HCT116 (cell line): ENCODE measurements at regions not wholly inside any gene's neighbourhood (a gene's known extent, or its start where the extent isn't known, plus 50 kb on each side); places are given as distances from the start of the nearest gene placed in this dataset.

ENCODE experiments used
- ATAC-seq: fragments of 200-7000 bp; cut with Tn5 transposase; 2 replicates; pipeline ENCODE4 v1.9.1; 2020; ENCODE audit warnings: mild to moderate bottlenecking, moderate library complexity
- BruUV-seq: library from RNA; stranded (reverse); fragments of 400-500 nt; replicated peaks from 2 replicates; lab custom pipeline; 2021; lab: Mats Ljungman, UMichigan
- CTCF ChIA-PET: fragments of 300-600 bp; sonication (Branson Sonifier 250); formaldehyde crosslinking; loops from one replicate; lab custom pipeline; 2021; ENCODE audit warnings: antibody characterized with exemption; lab: Charles Lee
- POLR2A ChIA-PET: fragments of 300-600, 350-600 bp; sonication (Branson Sonifier 250); formaldehyde crosslinking; loops from one replicate; lab custom pipeline; 2021; ENCODE audit warnings: antibody characterized with exemption; lab: Charles Lee
- RAD21 ChIA-PET, 2 experiments: fragments of 300-600 bp; sonication (Branson Sonifier 250); formaldehyde crosslinking; loops; one replicate each; lab custom pipeline; 2023; ENCODE audit warnings: low total read pairs in 2 of 2; ENCODE audit not compliant: uncharacterized antibody in 2 of 2, unreplicated experiment in 2 of 2, low non-redundant PET in 1 of 2; lab: Charles Lee
- DNase-seq: peaks from one replicate; pipeline ENCODE4 v3.0.0-alpha.2; 2010; ENCODE audit warnings: low read depth, low spot score
- H2AFZ ChIP-seq: fragments of 200-600 bp; shearing (Covaris generic), sonication (generic); 2 replicates; pipeline ENCODE4 v1.6.1; 2017; ENCODE audit warnings: low read depth, mixed run types, mixed read lengths, antibody characterized with exemption, low read length; ENCODE audit not compliant: poor library complexity, severe bottlenecking
- H3K27ac ChIP-seq: 2 replicates; pipeline ENCODE4 v1.5.1; 2012; ENCODE audit warnings: low read depth, low read length
- H3K27me3 ChIP-seq: fragments of 200-600 bp; sonication (generic); 2 replicates; pipeline ENCODE4 v1.6.1; 2016; ENCODE audit warnings: mixed run types, low read length, mixed read lengths; ENCODE audit not compliant: insufficient read depth
- H3K36me3 ChIP-seq, 2 experiments: fragments of 200-500 bp in 1 of 2; fragments of 200-600 bp in 1 of 2; sonication (Bioruptor generic) in 1 of 2; sonication (generic) in 1 of 2; 2 replicates each; pipeline versions ENCODE4 v1.5.1 to v1.6.1; 2014 to 2016; ENCODE audit warnings: low read length in 2 of 2, inconsistent platforms in 1 of 2, mixed read lengths in 1 of 2, mixed run types in 1 of 2; ENCODE audit not compliant: insufficient read depth in 2 of 2, control insufficient read depth in 1 of 2
- H3K4me1 ChIP-seq, 2 experiments: fragments of 200-600 bp in 1 of 2; sonication (generic) in 1 of 2; 2 replicates each; pipeline versions ENCODE4 v1.5.1 to v1.6.1; 2012 to 2017; ENCODE audit warnings: low read length in 2 of 2, inconsistent platforms in 1 of 2, mild to moderate bottlenecking in 1 of 2, mixed read lengths in 1 of 2, mixed run types in 1 of 2, moderate library complexity in 1 of 2; ENCODE audit not compliant: insufficient read depth in 2 of 2, control insufficient read depth in 1 of 2
- H3K4me2 ChIP-seq: fragments of 200-600 bp; sonication (generic); 2 replicates; pipeline ENCODE4 v1.6.1; 2017; ENCODE audit warnings: mixed run types, low read length, mixed read lengths
- H3K4me3 ChIP-seq, 2 experiments: fragments of 200-600 bp in 1 of 2; sonication (generic) in 1 of 2; replicated peaks in 1 of 2; 2 replicates each; pipeline ENCODE4 v1.5.1; 2011 to 2016; ENCODE audit warnings: low read length in 2 of 2, control low read depth in 1 of 2, low read depth in 1 of 2, mild to moderate bottlenecking in 1 of 2, mixed read lengths in 1 of 2, mixed run types in 1 of 2
- H3K79me2 ChIP-seq: fragments of 200-600 bp; sonication (generic); 2 replicates; pipeline ENCODE4 v1.6.1; 2017; ENCODE audit warnings: mild to moderate bottlenecking, mixed run types, low read length, moderate library complexity, mixed read lengths; ENCODE audit not compliant: insufficient read depth
- H3K9ac ChIP-seq: fragments of 200-600 bp; sonication (generic); 2 replicates; pipeline ENCODE4 v1.6.1; 2016; ENCODE audit warnings: low read length, mixed read lengths
- H3K9me2 ChIP-seq: fragments of 200-600 bp; sonication (generic), shearing (Covaris generic); 2 replicates; pipeline ENCODE4 v1.6.1; 2017; ENCODE audit warnings: mixed run types, mild to moderate bottlenecking, moderate library complexity; ENCODE audit not compliant: insufficient read depth
- H3K9me3 ChIP-seq, 2 experiments: fragments of 200-500 bp in 1 of 2; fragments of 200-600 bp in 1 of 2; sonication (Bioruptor generic) in 1 of 2; sonication (generic) in 1 of 2; 2 replicates each; pipeline ENCODE4 v1.6.1; 2014 to 2017; ENCODE audit warnings: low read length in 2 of 2, mixed read lengths in 2 of 2, inconsistent platforms in 1 of 2, low read depth in 1 of 2, mild to moderate bottlenecking in 1 of 2, mixed run types in 1 of 2, moderate library complexity in 1 of 2; ENCODE audit not compliant: control insufficient read depth in 1 of 2, insufficient read depth in 1 of 2
- H4K20me1 ChIP-seq: fragments of 200-600 bp; sonication (generic), shearing (Covaris generic); 2 replicates; pipeline ENCODE4 v1.6.1; 2017; ENCODE audit warnings: mixed run types, mild to moderate bottlenecking, moderate library complexity; ENCODE audit not compliant: insufficient read depth
- CTCF ChIP-seq, 3 experiments: fragments of 200-600 bp in 1 of 3; sonication (generic) in 1 of 3; IDR thresholded peaks in 2 of 3; conservative IDR thresholded peaks in 1 of 3; 2 replicates each; pipeline ENCODE4 v1.5.1; 2012 to 2017; ENCODE audit warnings: low read depth in 2 of 3, low read length in 2 of 3, antibody characterized with exemption in 1 of 3, borderline replicate concordance in 1 of 3, control low read depth in 1 of 3, mild to moderate bottlenecking in 1 of 3, mixed read lengths in 1 of 3, mixed run types in 1 of 3, moderate library complexity in 1 of 3; ENCODE audit not compliant: insufficient read depth in 1 of 3
- ELF1 ChIP-seq: IDR thresholded peaks from 2 replicates; pipeline ENCODE4 v1.6.1; 2012; ENCODE audit warnings: low read depth, borderline replicate concordance
- EZH2 ChIP-seq: fragments of 200-600 bp; sonication (generic); IDR thresholded peaks from 2 replicates; pipeline ENCODE4 v1.6.1; 2017; ENCODE audit warnings: antibody characterized with exemption, mixed run types
- MAX ChIP-seq: IDR thresholded peaks from 2 replicates; pipeline ENCODE4 v1.6.1; 2012
- POLR2A ChIP-seq: IDR thresholded peaks from 2 replicates; pipeline ENCODE4 v1.7.0; 2011; ENCODE audit warnings: borderline replicate concordance; ENCODE audit not compliant: insufficient read depth, insufficient read length; ENCODE audit errors: extremely low read depth
- POLR2AphosphoS5 ChIP-seq: IDR thresholded peaks from 2 replicates; pipeline ENCODE4 v1.6.1; 2011; ENCODE audit warnings: mild to moderate bottlenecking, low read depth, low read length, moderate library complexity
- RAD21 ChIP-seq: IDR thresholded peaks from 2 replicates; pipeline ENCODE4 v1.6.1; 2012; ENCODE audit warnings: low read depth, mild to moderate bottlenecking
- REST ChIP-seq: IDR thresholded peaks from 2 replicates; pipeline ENCODE4 v1.6.1; 2012; ENCODE audit warnings: low read depth
- SIN3A ChIP-seq: IDR thresholded peaks from 2 replicates; pipeline ENCODE4 v1.6.1; 2012; ENCODE audit warnings: low read depth
- SP1 ChIP-seq: IDR thresholded peaks from 2 replicates; pipeline ENCODE4 v1.6.1; 2012; ENCODE audit warnings: low read depth
- ZFX ChIP-seq: fragments of 450-650 bp; IDR thresholded peaks from 2 replicates; pipeline ENCODE4 v1.6.1; 2017
- intact Hi-C: fragments of 100-400 bp; cut with micrococcal nuclease; formaldehyde crosslinking; loops from 2 replicates; pipeline ENCODE4 v1.10.0; 2022

- H2AFZ ChIP-seq: no peak overlapping the region
- no peaks in the 10 kb centered on the region for H3K4me1 ChIP-seq
- POLR2A ChIA-PET: no interaction called here
- TF ChIP-seq CTCF (IDR thresholded peaks at IDR 0.05 in 2 of 3, conservative IDR thresholded peaks at IDR 0.05 in 1 of 3; ENCODE audit: borderline replicate concordance in 1 of 3, insufficient read depth in 1 of 3, low read depth in 2 of 3, low read length in 2 of 3): no peak
- TF ChIP-seq POLR2A: no peak
- TF ChIP-seq SIN3A: no peak
- no TSS peak for BruUV-seq
- no peaks in the 10 kb centered on the region for H4K20me1 ChIP-seq
- RAD21 ChIA-PET: no interaction called here
- intact Hi-C loops: no loop called here
- no peaks in the 10 kb centered on the region for H3K79me2 ChIP-seq
- H3K27me3 ChIP-seq: no peaks in the 10 kb centered on the region
- CTCF ChIA-PET: no interaction called here
- no peak overlapping the region for H3K27ac ChIP-seq
- H3K9me3 ChIP-seq: no peaks in the 10 kb centered on the region; a peak in 2 of 4 replicates
- no peak overlapping the region for H3K4me3 ChIP-seq
- H3K36me3 ChIP-seq: no peaks in the 10 kb centered on the region
- H3K9me2 ChIP-seq: no peaks in the 10 kb centered on the region
- no peak for DNase-seq
- ATAC-seq: no peak
- no peak overlapping the region for H3K9ac ChIP-seq
- no peak overlapping the region for H3K4me2 ChIP-seq
Measured at GRCh38 chr4:92071587-92071986, 232.2 kb upstream of the GRID2 start.

- ATAC-seq (no peak), DNase-seq (no peak)
- no peaks in the 10 kb centered on the region; a peak in 2 of 4 replicates for H3K9me3 ChIP-seq
- H3K36me3 ChIP-seq: no peaks in the 10 kb centered on the region
- POLR2A ChIA-PET: no interaction called here
- no peaks in the 10 kb centered on the region for H3K9me2 ChIP-seq
- RAD21 ChIA-PET: no interaction called here
- no peaks in the 10 kb centered on the region for H3K27me3 ChIP-seq
- no TSS peak for BruUV-seq
- no peak overlapping the region for H2AFZ ChIP-seq
- H3K79me2 ChIP-seq: no peaks in the 10 kb centered on the region
- CTCF ChIA-PET: no interaction called here
- H3K4me1 ChIP-seq: no peaks in the 10 kb centered on the region
- TF ChIP-seq POLR2AphosphoS5: no peak
- no peak for TF ChIP-seq RAD21
- TF ChIP-seq SP1: no peak
- no peak for TF ChIP-seq ZFX
- TF ChIP-seq ELF1: no peak
- TF ChIP-seq SIN3A: no peak
- no peak for TF ChIP-seq MAX
- TF ChIP-seq CTCF (IDR thresholded peaks at IDR 0.05 in 2 of 3, conservative IDR thresholded peaks at IDR 0.05 in 1 of 3; ENCODE audit: borderline replicate concordance in 1 of 3, insufficient read depth in 1 of 3, low read depth in 2 of 3, low read length in 2 of 3): no peak
- no peak for TF ChIP-seq EZH2
- no peak for TF ChIP-seq REST
- no peak overlapping the region for H3K4me2 ChIP-seq
- H4K20me1 ChIP-seq: no peaks in the 10 kb centered on the region
- H3K4me3 ChIP-seq: no peak overlapping the region
- intact Hi-C loops: no loop called here
- no peak overlapping the region for H3K9ac ChIP-seq
- no peak overlapping the region for H3K27ac ChIP-seq
Measured at GRCh38 chr4:92074839-92075238, 228.9 kb upstream of the GRID2 start.
